Mesenchymal stem cell (in vitro differentiated cells and primary cell): ENCODE measurements at regions not wholly inside any gene's neighbourhood (a gene's known extent, or its start where the extent isn't known, plus 50 kb on each side); places are given as distances from the start of the nearest gene placed in this dataset.
A peak's percentile ranks its signal among the peaks of the same experiment; 100 is the strongest.

Experiments
- DNase-seq: peaks from one replicate; pipeline ENCODE4 v3.0.0-alpha.2; 2013
- H2AFZ ChIP-seq: one replicate; pipeline ENCODE4 v1.6.1; 2013; ENCODE audit warnings: low read depth, mild to moderate bottlenecking, control low read depth, inconsistent platforms, low read length, moderate library complexity
- H2AK5ac ChIP-seq: 2 replicates; pipeline ENCODE4 v1.6.1; 2013; ENCODE audit warnings: low read length, moderate library complexity, mild to moderate bottlenecking, inconsistent platforms; ENCODE audit not compliant: severe bottlenecking
- H2BK120ac ChIP-seq: one replicate; pipeline ENCODE4 v1.6.1; 2013; ENCODE audit warnings: low read depth, mild to moderate bottlenecking, inconsistent platforms, low read length, moderate library complexity
- H2BK12ac ChIP-seq, 2 experiments: one replicate each; pipeline ENCODE4 v1.6.1; 2013; ENCODE audit warnings: inconsistent platforms in 2 of 2, low read length in 2 of 2, mild to moderate bottlenecking in 2 of 2, moderate library complexity in 2 of 2, control low read depth in 1 of 2
- H2BK15ac ChIP-seq: one replicate; pipeline ENCODE4 v1.6.1; 2013; ENCODE audit warnings: mild to moderate bottlenecking, low read depth, inconsistent platforms; ENCODE audit not compliant: poor library complexity, severe bottlenecking
- H2BK5ac ChIP-seq: 2 replicates; pipeline ENCODE4 v1.6.1; 2013; ENCODE audit warnings: low read depth, mild to moderate bottlenecking, low read length, control low read depth, inconsistent platforms; ENCODE audit not compliant: poor library complexity, severe bottlenecking
- H3K14ac ChIP-seq, 2 experiments: one replicate each; pipeline ENCODE4 v1.6.1; 2013; ENCODE audit warnings: inconsistent platforms in 2 of 2, low read length in 2 of 2, control low read depth in 1 of 2, mild to moderate bottlenecking in 1 of 2, moderate library complexity in 1 of 2
- H3K18ac ChIP-seq, 2 experiments: one replicate each; pipeline ENCODE4 v1.6.1; 2013; ENCODE audit warnings: inconsistent platforms in 2 of 2, low read length in 2 of 2, control low read depth in 1 of 2, low read depth in 1 of 2, mild to moderate bottlenecking in 1 of 2
- H3K23ac ChIP-seq, 2 experiments: one replicate each; pipeline ENCODE4 v1.6.1; 2013; ENCODE audit warnings: inconsistent platforms in 2 of 2, low read length in 2 of 2, mild to moderate bottlenecking in 2 of 2, moderate library complexity in 2 of 2, control low read depth in 1 of 2
- H3K27ac ChIP-seq: 2 replicates; pipeline ENCODE4 v1.5.1; 2013; ENCODE audit warnings: mild to moderate bottlenecking, moderate library complexity, low read length, control low read depth, inconsistent platforms; ENCODE audit not compliant: poor library complexity, severe bottlenecking
- H3K27me3 ChIP-seq, 2 experiments: 2 replicates each; pipeline versions ENCODE4 v1.6.1 to v1.7.0; 2013; ENCODE audit warnings: low read length in 2 of 2, mild to moderate bottlenecking in 2 of 2, moderate library complexity in 2 of 2, control low read depth in 1 of 2, inconsistent platforms in 1 of 2; ENCODE audit not compliant: control insufficient read depth in 1 of 2, insufficient read depth in 1 of 2
- H3K36me3 ChIP-seq, 2 experiments: 2 replicates each; pipeline versions ENCODE4 v1.6.1 to v1.7.0; 2013; ENCODE audit warnings: low read length in 2 of 2, control low read depth in 1 of 2, inconsistent platforms in 1 of 2, low read depth in 1 of 2, mild to moderate bottlenecking in 1 of 2; ENCODE audit not compliant: insufficient read depth in 2 of 2, control insufficient read depth in 1 of 2
- H3K4ac ChIP-seq, 2 experiments: one replicate each; pipeline ENCODE4 v1.6.1; 2013; ENCODE audit warnings: inconsistent platforms in 2 of 2, low read length in 2 of 2, mild to moderate bottlenecking in 2 of 2, moderate library complexity in 2 of 2, control low read depth in 1 of 2, low read depth in 1 of 2
- H3K4me1 ChIP-seq: 2 replicates; pipeline ENCODE4 v1.6.1; 2013; ENCODE audit warnings: low read depth, low read length, control low read depth; ENCODE audit not compliant: control insufficient read depth, insufficient read depth
- H3K4me2 ChIP-seq: 2 replicates; pipeline ENCODE4 v1.6.1; 2013; ENCODE audit warnings: low read length, mild to moderate bottlenecking, inconsistent platforms; ENCODE audit not compliant: poor library complexity, severe bottlenecking
- H3K4me3 ChIP-seq, 2 experiments: 2 replicates each; pipeline versions ENCODE4 v1.5.1 to v1.7.0; 2013; ENCODE audit warnings: low read length in 2 of 2, mild to moderate bottlenecking in 2 of 2, control low read depth in 1 of 2, low read depth in 1 of 2; ENCODE audit not compliant: insufficient read depth in 1 of 2
- H3K79me1 ChIP-seq: replicated peaks from 2 replicates; pipeline ENCODE4 v1.6.1; 2013; ENCODE audit warnings: mild to moderate bottlenecking, control low read depth, low read length, inconsistent platforms; ENCODE audit not compliant: poor library complexity, severe bottlenecking
- H3K9ac ChIP-seq: 2 replicates; pipeline ENCODE4 v1.7.0; 2013; ENCODE audit warnings: mild to moderate bottlenecking, low read length, moderate library complexity
- H3K9me3 ChIP-seq: 2 replicates; pipeline ENCODE4 v1.7.0; 2013; ENCODE audit warnings: mild to moderate bottlenecking, low read length; ENCODE audit not compliant: control insufficient read depth
- H4K8ac ChIP-seq: one replicate; pipeline ENCODE4 v1.6.1; 2013; ENCODE audit warnings: inconsistent platforms, mild to moderate bottlenecking, low read length, moderate library complexity
- H4K91ac ChIP-seq: one replicate; pipeline ENCODE4 v1.6.1; 2013; ENCODE audit warnings: mild to moderate bottlenecking, low read length, inconsistent platforms
- WGBS: methylation state at CpG from one replicate; pipeline ENCODE4 v1.1.7; 2013; ENCODE audit warnings: mixed read lengths; 5-methylcytosine and 5-hydroxymethylcytosine counted together

DNA sequence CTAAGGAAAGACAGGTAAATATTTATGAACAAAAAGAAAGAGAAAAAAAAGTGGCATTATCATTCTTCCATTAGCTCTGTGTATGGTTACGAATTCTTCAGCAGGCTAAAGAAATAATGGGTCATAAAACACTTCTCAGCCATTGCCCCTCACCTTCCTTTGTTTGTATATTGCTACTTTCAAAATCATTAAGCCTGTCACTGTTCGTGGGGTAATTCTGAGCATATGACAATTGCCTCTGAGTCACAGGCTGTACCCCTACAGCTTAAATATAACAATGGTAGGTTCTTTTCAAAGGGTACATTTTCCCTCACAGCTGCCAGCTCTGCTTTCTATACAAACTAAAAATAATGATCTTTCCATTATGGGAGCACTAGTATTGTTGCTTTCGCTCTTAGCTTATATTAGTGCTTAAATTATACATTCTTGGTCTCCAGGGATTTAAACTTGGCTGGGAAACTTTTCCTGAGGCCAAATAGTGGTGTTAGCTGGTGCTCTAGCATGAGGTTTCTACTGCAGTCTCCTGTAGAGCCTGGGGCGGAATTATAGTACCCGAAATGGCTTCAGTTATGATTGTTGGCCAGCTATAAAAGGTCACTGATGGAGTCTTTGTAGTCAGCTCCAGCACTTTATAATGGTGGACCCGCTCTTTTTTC is 74.7 kb upstream of the CDH11 start:
- Histone ChIP-seq H3K4ac (no peak overlapping the region), H3K18ac (no peak overlapping the region), H3K9me3 (no peaks in the 10 kb centered on the region), H2BK120ac (no peak overlapping the region), H2AFZ (no peak overlapping the region), H3K4me3 (no peak overlapping the region), H3K27ac (no peak overlapping the region), H2BK15ac (no peak overlapping the region), H3K4me1 (no peaks in the 10 kb centered on the region), H4K8ac (no peak overlapping the region), H3K36me3 (no peaks in the 10 kb centered on the region), H3K27me3 (no peaks in the 10 kb centered on the region), H3K9ac (no peak overlapping the region), H2AK5ac (no peak overlapping the region), H4K91ac (no peak overlapping the region), H3K4me2 (no peak overlapping the region), H2BK5ac (no peak overlapping the region), H3K79me1 (no peaks in the 10 kb centered on the region), H3K14ac (no peak overlapping the region), H2BK12ac (no peak overlapping the region), H3K23ac (no peak overlapping the region)
- DNase-seq = peak; percentile 8
- WGBS = 94% methylated on average over 5 of the region's 6 CpGs

DNA sequence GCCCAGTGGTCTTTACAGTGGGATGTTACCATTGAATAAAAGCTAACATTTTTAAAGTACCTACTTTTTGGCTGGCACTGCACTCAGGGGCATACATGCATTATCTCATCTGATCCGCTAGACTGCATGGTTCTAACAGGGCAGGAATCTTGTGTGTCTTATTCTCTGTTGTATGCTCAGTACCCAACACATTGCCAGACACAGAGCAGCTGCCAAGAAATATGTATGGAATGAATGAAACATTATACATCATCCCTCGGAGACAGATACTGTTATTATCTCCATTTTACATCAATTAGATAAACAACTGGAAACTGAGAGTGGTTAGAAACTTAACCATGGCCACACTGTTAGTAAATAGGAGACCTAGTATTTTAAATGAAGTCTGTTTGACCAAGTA is 74.1 kb upstream of the CDH11 start:
- Histone ChIP-seq H3K23ac (no peak overlapping the region), H3K9me3 (no peaks in the 10 kb centered on the region), H2BK15ac (no peak overlapping the region), H4K8ac (no peak overlapping the region), H2AFZ (no peak overlapping the region), H2BK120ac (no peak overlapping the region), H3K4me3 (no peak overlapping the region), H3K27me3 (no peaks in the 10 kb centered on the region), H3K18ac (no peak overlapping the region), H4K91ac (no peak overlapping the region), H2BK12ac (no peak overlapping the region), H3K4ac (no peak overlapping the region), H3K9ac (no peak overlapping the region), H3K36me3 (no peaks in the 10 kb centered on the region), H3K14ac (no peak overlapping the region), H3K4me2 (no peak overlapping the region), H2AK5ac (no peak overlapping the region), H3K27ac (no peak overlapping the region), H3K4me1 (no peaks in the 10 kb centered on the region), H2BK5ac (no peak overlapping the region), H3K79me1 (no peaks in the 10 kb centered on the region)
- peak; percentile 24 for DNase-seq
- 60% methylated on average over 1 of the region's 2 CpGs for WGBS

- H2AFZ ChIP-seq = no peak overlapping the region
- no peak overlapping the region for H2BK12ac ChIP-seq
- no peak overlapping the region for H4K8ac ChIP-seq
- 96% methylated on average over 3 of the region's 3 CpGs for WGBS
- H4K91ac ChIP-seq = no peak overlapping the region
- H2BK120ac ChIP-seq = no peak overlapping the region
- H3K9ac ChIP-seq = no peak overlapping the region
- H3K27ac ChIP-seq = no peak overlapping the region
- H3K4me3 ChIP-seq = no peak overlapping the region
- H3K4me2 ChIP-seq = no peak overlapping the region
- no peak overlapping the region for H2AK5ac ChIP-seq
- no peak overlapping the region for H3K18ac ChIP-seq
- no peak overlapping the region for H3K23ac ChIP-seq
- H3K4ac ChIP-seq = no peak overlapping the region
- H2BK5ac ChIP-seq = no peak overlapping the region
- H3K14ac ChIP-seq = no peak overlapping the region
- no peaks in the 10 kb centered on the region for H3K36me3 ChIP-seq
- H2BK15ac ChIP-seq = no peak overlapping the region
- no peaks in the 10 kb centered on the region for H3K9me3 ChIP-seq
- H3K4me1 ChIP-seq = no peaks in the 10 kb centered on the region
- no peaks in the 10 kb centered on the region for H3K79me1 ChIP-seq
- DNase-seq = no peak
- no peaks in the 10 kb centered on the region for H3K27me3 ChIP-seq
Observed at GRCh38 chr16:65185241-65185778, 63.4 kb upstream of the CDH11 start.

GRCh38 chr16:65181071-65181561 is 59.3 kb upstream of the CDH11 start:
- no peak overlapping the region for H4K91ac ChIP-seq
- H3K27ac ChIP-seq = no peak overlapping the region
- no peak overlapping the region for H3K18ac ChIP-seq
- no peaks in the 10 kb centered on the region for H3K27me3 ChIP-seq
- H2BK120ac ChIP-seq = no peak overlapping the region
- DNase-seq = no peak
- no peaks in the 10 kb centered on the region for H3K79me1 ChIP-seq
- H3K9ac ChIP-seq = peak overlapping the region; percentile 24
- H3K4ac ChIP-seq = no peak overlapping the region
- no peaks in the 10 kb centered on the region for H3K4me1 ChIP-seq
- no peak overlapping the region for H2BK5ac ChIP-seq
- no peaks in the 10 kb centered on the region for H3K36me3 ChIP-seq
- WGBS = 90% methylated on average over 2 of the region's 4 CpGs
- no peak overlapping the region for H2AK5ac ChIP-seq
- H4K8ac ChIP-seq = no peak overlapping the region
- H2BK12ac ChIP-seq = no peak overlapping the region
- no peak overlapping the region for H3K4me3 ChIP-seq
- H3K4me2 ChIP-seq = no peak overlapping the region
- H2AFZ ChIP-seq = no peak overlapping the region
- no peak overlapping the region for H3K14ac ChIP-seq
- H3K23ac ChIP-seq = no peak overlapping the region
- H3K9me3 ChIP-seq = no peaks in the 10 kb centered on the region
- H2BK15ac ChIP-seq = no peak overlapping the region
